Testis (tissue), 2 donors: ENCODE measurements at regions not wholly inside any gene's neighbourhood (a gene's known extent, or its start where the extent isn't known, plus 50 kb on each side); places are given as distances from the start of the nearest gene placed in this dataset.

Source experiments
- POLR2A ChIP-seq: fragments of 450-650 bp; IDR thresholded peaks from one replicate; pipeline ENCODE4 v1.6.1; 2017; ENCODE audit warnings: antibody characterized with exemption, mild to moderate bottlenecking, moderate library complexity
- TF ChIP-seq, protein P1 (sequence below), 3 experiments: fragments of 450-650 bp in 2 of 3; fragments of 200-600 bp in 1 of 3; sonication (generic) in 1 of 3; IDR thresholded peaks; one replicate each; pipeline ENCODE4 v1.5.1; 2016 to 2019; ENCODE audit warnings: antibody characterized with exemption in 3 of 3, mild to moderate bottlenecking in 2 of 3, moderate library complexity in 1 of 3

- TF ChIP-seq, protein P1, sequence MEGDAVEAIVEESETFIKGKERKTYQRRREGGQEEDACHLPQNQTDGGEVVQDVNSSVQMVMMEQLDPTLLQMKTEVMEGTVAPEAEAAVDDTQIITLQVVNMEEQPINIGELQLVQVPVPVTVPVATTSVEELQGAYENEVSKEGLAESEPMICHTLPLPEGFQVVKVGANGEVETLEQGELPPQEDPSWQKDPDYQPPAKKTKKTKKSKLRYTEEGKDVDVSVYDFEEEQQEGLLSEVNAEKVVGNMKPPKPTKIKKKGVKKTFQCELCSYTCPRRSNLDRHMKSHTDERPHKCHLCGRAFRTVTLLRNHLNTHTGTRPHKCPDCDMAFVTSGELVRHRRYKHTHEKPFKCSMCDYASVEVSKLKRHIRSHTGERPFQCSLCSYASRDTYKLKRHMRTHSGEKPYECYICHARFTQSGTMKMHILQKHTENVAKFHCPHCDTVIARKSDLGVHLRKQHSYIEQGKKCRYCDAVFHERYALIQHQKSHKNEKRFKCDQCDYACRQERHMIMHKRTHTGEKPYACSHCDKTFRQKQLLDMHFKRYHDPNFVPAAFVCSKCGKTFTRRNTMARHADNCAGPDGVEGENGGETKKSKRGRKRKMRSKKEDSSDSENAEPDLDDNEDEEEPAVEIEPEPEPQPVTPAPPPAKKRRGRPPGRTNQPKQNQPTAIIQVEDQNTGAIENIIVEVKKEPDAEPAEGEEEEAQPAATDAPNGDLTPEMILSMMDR (IDR thresholded peaks at IDR 0.05) = no peak
- no peak for TF ChIP-seq POLR2A
Measured at GRCh38 chr2:5977477-5977876, 285.3 kb downstream of the SOX11 start.
